ENCODE measurements at regions not wholly inside any gene's neighbourhood (a gene's known extent, or its start where the extent isn't known, plus 50 kb on each side); places are given as distances from the start of the nearest gene placed in this dataset.

- Mint-ChIP-seq H3K4me1 (ENCODE audit: low read depth in 2 of 2) (no peaks in the 10 kb centered on the region), H3K27me3 (no peaks in the 10 kb centered on the region), H3K9me3 (no peaks in the 10 kb centered on the region), H3K4me3 (no peak overlapping the region), H3K36me3 (no peaks in the 10 kb centered on the region), H3K27ac (no peak overlapping the region)
- no peak for ATAC-seq
- DNase-seq (ENCODE audit: low spot score): no peak
These were observed 809.0 kb downstream of the BCL11A start for GRCh38 chr2:59744436-59744835.

DNA sequence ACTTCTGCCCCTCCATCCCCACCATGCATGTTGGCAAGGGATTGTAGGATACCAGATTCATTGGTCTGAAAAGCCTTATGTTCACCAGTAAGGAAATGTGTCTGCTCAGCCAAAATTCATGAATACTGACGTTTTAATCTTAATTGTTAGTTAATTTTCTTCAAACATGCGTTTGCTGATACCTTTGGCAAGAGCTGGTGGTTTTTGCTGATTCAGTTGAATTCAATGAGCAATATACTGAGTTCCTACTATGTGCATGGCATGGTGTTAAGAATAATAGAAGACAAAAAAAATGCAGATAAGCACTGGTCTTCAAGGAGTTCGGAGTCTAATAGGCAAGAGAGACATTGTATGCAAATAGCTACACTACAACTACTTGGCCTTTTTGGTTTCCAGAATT, 811.6 kb downstream of the BCL11A start:
- no peaks in the 10 kb centered on the region for H3K4me1 Mint-ChIP-seq (ENCODE audit: low read depth in 2 of 2)
- no peak overlapping the region for H3K4me3 Mint-ChIP-seq
- no peak for ATAC-seq
- H3K27me3 Mint-ChIP-seq: no peaks in the 10 kb centered on the region
- peaks cover 4% of the 10 kb centered on the region for H3K9me3 Mint-ChIP-seq
- no peaks in the 10 kb centered on the region for H3K36me3 Mint-ChIP-seq
- DNase-seq (ENCODE audit: low spot score): no peak
- no peak overlapping the region for H3K27ac Mint-ChIP-seq

DNA sequence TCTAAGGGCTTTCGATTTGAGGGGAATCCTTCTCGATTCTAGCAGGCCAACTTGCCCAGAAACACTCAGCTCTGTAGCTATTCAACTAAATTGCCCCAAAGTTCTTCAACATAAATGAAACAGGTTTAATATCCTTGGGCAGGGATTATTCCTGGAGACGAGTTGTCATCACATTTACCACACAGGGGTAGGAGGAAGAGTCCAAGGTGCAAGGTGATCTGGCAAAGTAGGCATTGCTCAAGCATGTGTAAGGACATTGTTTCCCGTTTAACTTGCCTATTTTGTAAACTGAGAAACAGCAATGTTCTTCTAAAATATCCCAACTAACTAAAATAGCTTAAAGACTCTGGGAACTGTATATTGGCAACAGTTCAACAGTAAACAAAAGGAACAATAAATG, 814.3 kb downstream of the BCL11A start:
- H3K27ac Mint-ChIP-seq: no peak overlapping the region

GRCh38 chr2:59737299-59737698, 816.2 kb downstream of the BCL11A start:
- ATAC-seq (no peak), DNase-seq (ENCODE audit: low spot score) (no peak)
- H3K4me1 Mint-ChIP-seq (ENCODE audit: low read depth in 2 of 2): no peaks in the 10 kb centered on the region
- H3K36me3 Mint-ChIP-seq: no peaks in the 10 kb centered on the region
- H3K27ac Mint-ChIP-seq: no peak overlapping the region
- H3K4me3 Mint-ChIP-seq: no peak overlapping the region
- H3K27me3 Mint-ChIP-seq: no peaks in the 10 kb centered on the region
- peaks cover 4% of the 10 kb centered on the region for H3K9me3 Mint-ChIP-seq

More for the DNA sequence above, 814.3 kb downstream of the BCL11A start:
- Mint-ChIP-seq H3K4me3 (no peak overlapping the region), H3K27me3 (no peaks in the 10 kb centered on the region), H3K9me3 (peaks cover 4% of the 10 kb centered on the region), H3K36me3 (no peaks in the 10 kb centered on the region), H3K4me1 (ENCODE audit: low read depth in 2 of 2) (no peaks in the 10 kb centered on the region)
- ATAC-seq: no peak
- no peak for DNase-seq (ENCODE audit: low spot score)

GRCh38 chr2:59734743-59735142, 818.7 kb downstream of the BCL11A start:
- Mint-ChIP-seq H3K27ac (no peak overlapping the region), H3K4me3 (no peak overlapping the region), H3K27me3 (no peaks in the 10 kb centered on the region), H3K4me1 (ENCODE audit: low read depth in 2 of 2) (no peaks in the 10 kb centered on the region), H3K9me3 (peaks cover 8% of the 10 kb centered on the region), H3K36me3 (no peaks in the 10 kb centered on the region)
- DNase-seq (ENCODE audit: low spot score) (no peak), ATAC-seq (no peak)

- no peak overlapping the region for H3K27ac Mint-ChIP-seq
- H3K36me3 Mint-ChIP-seq: no peaks in the 10 kb centered on the region
- DNase-seq (ENCODE audit: low spot score): no peak
- no peaks in the 10 kb centered on the region for H3K4me1 Mint-ChIP-seq (ENCODE audit: low read depth in 2 of 2)
- H3K9me3 Mint-ChIP-seq: peaks cover 10% of the 10 kb centered on the region
- H3K4me3 Mint-ChIP-seq: no peak overlapping the region
- no peak for ATAC-seq
- H3K27me3 Mint-ChIP-seq: no peaks in the 10 kb centered on the region
These were observed 819.5 kb downstream of the BCL11A start for GRCh38 chr2:59733970-59734369.

GRCh38 chr2:59733567-59733930, 819.9 kb downstream of the BCL11A start:
- DNase-seq (ENCODE audit: low spot score) (no peak), ATAC-seq (no peak)
- Mint-ChIP-seq H3K27ac (no peak overlapping the region), H3K9me3 (peaks cover 10% of the 10 kb centered on the region), H3K4me1 (ENCODE audit: low read depth in 2 of 2) (no peaks in the 10 kb centered on the region), H3K36me3 (no peaks in the 10 kb centered on the region), H3K27me3 (no peaks in the 10 kb centered on the region), H3K4me3 (no peak overlapping the region)

DNA sequence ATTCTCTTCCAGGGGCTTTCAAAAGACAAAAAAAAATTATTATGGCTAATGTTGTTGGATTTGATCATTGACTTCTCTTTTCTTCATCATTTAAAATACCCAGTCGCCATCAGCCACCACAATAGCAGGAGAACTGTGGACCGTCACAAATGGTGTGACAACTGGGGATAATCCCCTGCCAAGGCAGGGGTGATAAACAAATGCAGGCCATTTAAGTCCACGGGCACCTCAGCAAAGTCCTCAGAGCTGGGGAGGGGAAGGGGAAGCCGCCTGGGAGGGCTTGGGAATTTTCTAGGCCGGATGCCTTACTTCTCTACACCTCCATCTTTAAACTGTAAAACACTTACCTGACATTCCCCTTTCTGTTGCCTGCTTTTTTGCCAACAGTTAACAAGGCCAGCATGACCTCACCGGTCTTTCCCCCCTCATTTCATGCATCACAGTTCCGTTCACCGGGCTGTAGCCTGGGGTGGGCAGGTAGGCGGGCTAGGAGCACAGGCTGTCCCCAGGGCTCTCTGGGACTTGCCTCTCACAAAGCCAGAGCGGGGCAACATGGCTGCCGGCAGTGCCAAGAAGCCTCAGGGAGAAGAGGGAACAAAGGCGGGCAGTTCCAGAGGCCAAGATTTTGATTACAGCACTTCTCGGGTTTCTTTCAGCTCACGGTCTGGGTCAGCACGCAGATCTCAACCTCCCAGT, 820.4 kb downstream of the BCL11A start:
- Mint-ChIP-seq H3K27ac (no peak overlapping the region), H3K9me3 (peaks cover 9% of the 10 kb centered on the region), H3K36me3 (no peaks in the 10 kb centered on the region), H3K4me3 (no peak overlapping the region), H3K4me1 (ENCODE audit: low read depth in 2 of 2) (no peaks in the 10 kb centered on the region), H3K27me3 (no peaks in the 10 kb centered on the region)
- ATAC-seq (no peak), DNase-seq (ENCODE audit: low spot score) (no peak)

- no peak for ATAC-seq
- H3K27ac Mint-ChIP-seq: no peak overlapping the region
- no peak for DNase-seq (ENCODE audit: low spot score)
- no peaks in the 10 kb centered on the region for H3K36me3 Mint-ChIP-seq
- peaks cover 10% of the 10 kb centered on the region for H3K9me3 Mint-ChIP-seq
- H3K27me3 Mint-ChIP-seq: no peaks in the 10 kb centered on the region
- no peaks in the 10 kb centered on the region for H3K4me1 Mint-ChIP-seq (ENCODE audit: low read depth in 2 of 2)
- no peak overlapping the region for H3K4me3 Mint-ChIP-seq
These were observed 826.3 kb downstream of the BCL11A start for GRCh38 chr2:59727121-59727590.

GRCh38 chr2:59726228-59727120, 827.0 kb downstream of the BCL11A start:
- no peak overlapping the region for H3K27ac Mint-ChIP-seq
- no peaks in the 10 kb centered on the region for H3K4me1 Mint-ChIP-seq (ENCODE audit: low read depth in 2 of 2)
- H3K27me3 Mint-ChIP-seq: no peaks in the 10 kb centered on the region
- ATAC-seq: no peak
- H3K9me3 Mint-ChIP-seq: peaks cover 10% of the 10 kb centered on the region
- no peak overlapping the region for H3K4me3 Mint-ChIP-seq
- H3K36me3 Mint-ChIP-seq: no peaks in the 10 kb centered on the region
- no peak for DNase-seq (ENCODE audit: low spot score)

- DNase-seq (ENCODE audit: low spot score) (no peak), ATAC-seq (no peak)
- Mint-ChIP-seq H3K4me1 (ENCODE audit: low read depth in 2 of 2) (no peaks in the 10 kb centered on the region), H3K36me3 (no peaks in the 10 kb centered on the region), H3K4me3 (no peak overlapping the region), H3K27me3 (no peaks in the 10 kb centered on the region), H3K27ac (no peak overlapping the region), H3K9me3 (peaks cover 11% of the 10 kb centered on the region)
These were observed 828.7 kb downstream of the BCL11A start for GRCh38 chr2:59724746-59725145.

DNA sequence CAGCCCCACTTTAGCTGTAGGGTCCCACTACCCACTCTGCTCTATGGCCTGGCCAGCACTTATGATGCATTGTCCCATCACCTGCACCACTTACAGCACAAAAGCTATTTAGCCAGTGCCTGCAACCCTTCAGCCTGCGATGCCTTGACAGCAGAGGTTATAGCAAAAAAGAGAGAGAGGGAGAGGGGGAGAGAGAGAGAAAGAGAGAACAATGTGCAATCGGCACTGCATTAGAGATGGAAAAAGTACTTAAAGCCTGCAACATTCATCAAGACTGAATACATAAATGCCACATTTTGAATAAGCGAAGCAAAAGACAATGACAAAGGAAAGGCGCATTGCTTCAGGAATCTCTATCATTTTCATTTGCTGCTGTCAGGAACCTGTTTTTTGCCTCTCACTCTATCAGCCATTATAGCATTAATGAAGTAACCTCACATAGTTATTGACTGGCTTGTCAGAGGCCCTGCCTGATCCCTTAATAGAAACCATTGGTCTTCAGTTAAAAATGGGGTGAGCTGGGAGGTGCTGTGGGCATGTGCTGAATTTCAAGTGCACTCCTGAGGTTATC, 833.1 kb downstream of the BCL11A start:
- Mint-ChIP-seq H3K27me3 (no peaks in the 10 kb centered on the region), H3K4me3 (no peak overlapping the region), H3K36me3 (no peaks in the 10 kb centered on the region), H3K9me3 (peaks cover 9% of the 10 kb centered on the region), H3K27ac (no peak overlapping the region), H3K4me1 (ENCODE audit: low read depth in 2 of 2) (no peaks in the 10 kb centered on the region)
- ATAC-seq: no peak
- no peak for DNase-seq (ENCODE audit: low spot score)

DNA sequence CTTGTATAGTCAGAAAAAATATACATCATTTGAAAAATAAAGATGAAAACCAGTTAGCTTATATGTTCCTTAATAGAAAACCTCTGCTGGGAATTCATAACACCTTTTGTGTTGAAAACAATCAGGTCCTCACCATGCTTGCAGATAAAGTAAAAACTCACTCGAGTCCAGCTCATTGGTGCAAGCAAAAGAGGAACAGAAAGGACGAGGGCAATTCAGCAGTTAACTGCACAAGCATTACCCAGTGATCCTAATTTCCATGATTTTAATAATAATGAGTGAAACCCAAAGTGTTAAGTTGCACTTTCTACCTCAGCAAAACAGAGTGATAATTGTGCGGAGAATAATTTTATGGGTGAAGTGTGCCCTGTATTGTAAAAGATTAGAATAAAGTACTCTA, 839.9 kb downstream of the BCL11A start:
- no peak for DNase-seq (ENCODE audit: low spot score)
- no peaks in the 10 kb centered on the region for H3K4me1 Mint-ChIP-seq (ENCODE audit: low read depth in 2 of 2)
- H3K27me3 Mint-ChIP-seq: no peaks in the 10 kb centered on the region

DNA sequence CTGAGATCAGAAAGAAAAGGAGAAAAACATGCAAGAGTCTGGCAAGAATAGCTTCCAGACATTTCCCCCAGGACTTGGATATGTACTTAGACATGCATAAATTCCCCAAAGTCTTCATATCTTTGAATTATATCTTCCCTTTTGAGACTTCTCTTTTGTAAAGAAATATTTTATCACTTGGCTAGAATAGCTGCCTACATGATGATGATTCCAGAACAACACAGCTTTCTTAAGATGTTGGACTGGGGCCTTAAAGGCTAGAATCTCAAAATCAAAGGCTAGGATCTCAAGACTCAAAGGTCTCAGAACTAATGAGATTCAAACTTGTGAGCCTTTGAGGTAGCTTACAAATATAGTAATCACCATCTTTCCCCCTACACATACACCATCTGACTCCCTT, 842.3 kb downstream of the BCL11A start:
- no peak overlapping the region for H3K4me3 Mint-ChIP-seq
- DNase-seq (ENCODE audit: low spot score) (no peak), ATAC-seq (no peak)
- H3K27ac Mint-ChIP-seq: no peak overlapping the region
- H3K27me3 Mint-ChIP-seq: no peaks in the 10 kb centered on the region
- no peaks in the 10 kb centered on the region for H3K36me3 Mint-ChIP-seq
- H3K9me3 Mint-ChIP-seq: no peaks in the 10 kb centered on the region
- H3K4me1 Mint-ChIP-seq (ENCODE audit: low read depth in 2 of 2): no peaks in the 10 kb centered on the region

More for the DNA sequence above, 839.9 kb downstream of the BCL11A start:
- Mint-ChIP-seq H3K27ac (no peak overlapping the region), H3K9me3 (no peaks in the 10 kb centered on the region), H3K36me3 (no peaks in the 10 kb centered on the region), H3K4me3 (no peak overlapping the region)
- ATAC-seq: no peak

Data from natural killer cell treated with Interleukin-12 subunit alpha and Interleukin-12 subunit beta and Interleukin-15 and Interleukin-18, amount 100 ng/mL, for 72 hours (primary cell).